ENCODE measurements at regions not wholly inside any gene's neighbourhood (a gene's known extent, or its start where the extent isn't known, plus 50 kb on each side); places are given as distances from the start of the nearest gene placed in this dataset.

DNA sequence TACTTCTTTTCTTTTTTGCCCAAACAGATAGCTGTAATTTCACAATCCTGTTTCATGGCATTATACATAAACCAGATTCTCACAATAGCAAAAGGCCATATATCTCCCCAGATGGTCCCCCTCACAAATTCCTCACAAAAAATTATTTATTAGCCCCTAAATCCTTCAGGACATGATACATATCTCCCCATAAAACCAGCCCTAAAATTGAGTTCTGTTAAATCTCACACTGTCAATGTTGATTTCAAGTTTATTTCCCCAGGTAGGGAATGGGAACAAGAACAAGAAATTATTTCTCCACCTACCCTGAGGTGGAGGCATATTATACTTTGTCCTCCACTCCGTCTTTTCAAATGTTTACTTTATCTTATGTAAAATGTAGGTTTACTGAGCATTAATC is 163.4 kb upstream of the CHRM3 start:
- no peaks in the 10 kb centered on the region for H4K20me1 ChIP-seq (ENCODE audit: insufficient read depth, low read length)
- Mint-ChIP-seq H3K27me3 (ENCODE audit: low read depth, unreplicated experiment) (no peaks in the 10 kb centered on the region), H3K9me3 (ENCODE audit: unreplicated experiment) (peaks cover 29% of the 10 kb centered on the region), H3K27ac (ENCODE audit: unreplicated experiment) (no peak overlapping the region), H3K4me1 (ENCODE audit: low read depth, unreplicated experiment) (no peaks in the 10 kb centered on the region), H3K36me3 (ENCODE audit: low read depth, unreplicated experiment) (peaks cover 3% of the 10 kb centered on the region), H3K4me3 (ENCODE audit: unreplicated experiment) (no peak overlapping the region)
- TF ChIP-seq, protein P1, sequence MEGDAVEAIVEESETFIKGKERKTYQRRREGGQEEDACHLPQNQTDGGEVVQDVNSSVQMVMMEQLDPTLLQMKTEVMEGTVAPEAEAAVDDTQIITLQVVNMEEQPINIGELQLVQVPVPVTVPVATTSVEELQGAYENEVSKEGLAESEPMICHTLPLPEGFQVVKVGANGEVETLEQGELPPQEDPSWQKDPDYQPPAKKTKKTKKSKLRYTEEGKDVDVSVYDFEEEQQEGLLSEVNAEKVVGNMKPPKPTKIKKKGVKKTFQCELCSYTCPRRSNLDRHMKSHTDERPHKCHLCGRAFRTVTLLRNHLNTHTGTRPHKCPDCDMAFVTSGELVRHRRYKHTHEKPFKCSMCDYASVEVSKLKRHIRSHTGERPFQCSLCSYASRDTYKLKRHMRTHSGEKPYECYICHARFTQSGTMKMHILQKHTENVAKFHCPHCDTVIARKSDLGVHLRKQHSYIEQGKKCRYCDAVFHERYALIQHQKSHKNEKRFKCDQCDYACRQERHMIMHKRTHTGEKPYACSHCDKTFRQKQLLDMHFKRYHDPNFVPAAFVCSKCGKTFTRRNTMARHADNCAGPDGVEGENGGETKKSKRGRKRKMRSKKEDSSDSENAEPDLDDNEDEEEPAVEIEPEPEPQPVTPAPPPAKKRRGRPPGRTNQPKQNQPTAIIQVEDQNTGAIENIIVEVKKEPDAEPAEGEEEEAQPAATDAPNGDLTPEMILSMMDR (IDR thresholded peaks at IDR 0.05; ENCODE audit: insufficient read depth, low read depth, low read length): no peak
- H3K27me3 ChIP-seq (ENCODE audit: insufficient read depth, low read length): no peaks in the 10 kb centered on the region
- FAIRE-seq (no peak), DNase-seq (ENCODE audit: low read depth) (no peak)
- no peak overlapping the region for H3K27ac ChIP-seq (ENCODE audit: low read depth, low read length)
- no peak overlapping the region for H2AFZ ChIP-seq (ENCODE audit: low read depth, low read length)
- no peaks in the 10 kb centered on the region for H3K4me1 ChIP-seq (ENCODE audit: insufficient read depth, low read length)
- peaks cover 8% of the 10 kb centered on the region for H3K9me3 ChIP-seq (ENCODE audit: insufficient read depth, low read depth, low read length)
- H3K36me3 ChIP-seq (ENCODE audit: insufficient read depth, low read length): no peaks in the 10 kb centered on the region
- no peaks in the 10 kb centered on the region for H3K79me2 ChIP-seq (ENCODE audit: insufficient read depth, low read length)
- H3K4me2 ChIP-seq (ENCODE audit: low read length): no peak overlapping the region
- no peak overlapping the region for H3K9ac ChIP-seq (ENCODE audit: low read length)
- no peak overlapping the region for H3K4me3 ChIP-seq (ENCODE audit: insufficient read depth, low read depth, low read length)

DNA sequence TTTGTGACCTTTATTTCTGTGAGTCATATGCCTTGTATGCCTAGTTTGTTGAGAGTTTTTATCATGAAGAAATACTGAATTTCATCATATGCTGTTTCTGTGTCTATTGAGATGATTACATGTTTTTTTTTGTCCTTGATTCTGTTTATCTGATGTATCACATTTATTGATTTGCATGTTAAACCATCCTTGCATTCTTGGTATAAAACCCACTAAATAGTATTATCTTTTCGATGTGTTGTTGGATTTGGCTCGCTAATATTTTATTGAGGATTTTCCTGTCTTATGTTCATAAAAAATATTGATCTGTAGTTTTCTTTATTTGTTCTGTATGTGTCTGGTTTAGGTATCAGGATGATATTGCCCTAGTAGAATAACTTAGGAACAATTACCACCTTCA is 164.7 kb upstream of the CHRM3 start:
- Mint-ChIP-seq H3K4me1 (ENCODE audit: low read depth, unreplicated experiment) (no peaks in the 10 kb centered on the region), H3K4me3 (ENCODE audit: unreplicated experiment) (no peak overlapping the region), H3K9me3 (ENCODE audit: unreplicated experiment) (peaks cover 29% of the 10 kb centered on the region), H3K27ac (ENCODE audit: unreplicated experiment) (no peak overlapping the region), H3K27me3 (ENCODE audit: low read depth, unreplicated experiment) (no peaks in the 10 kb centered on the region), H3K36me3 (ENCODE audit: low read depth, unreplicated experiment) (peaks cover 3% of the 10 kb centered on the region)
- no peaks in the 10 kb centered on the region for H3K27me3 ChIP-seq (ENCODE audit: insufficient read depth, low read length)
- no peak overlapping the region for H3K9ac ChIP-seq (ENCODE audit: low read length)
- H3K9me3 ChIP-seq (ENCODE audit: insufficient read depth, low read depth, low read length): peaks cover 7% of the 10 kb centered on the region
- no peaks in the 10 kb centered on the region for H3K36me3 ChIP-seq (ENCODE audit: insufficient read depth, low read length)
- H3K4me2 ChIP-seq (ENCODE audit: low read length): no peak overlapping the region
- H3K27ac ChIP-seq (ENCODE audit: low read depth, low read length): no peak overlapping the region
- FAIRE-seq (no peak), DNase-seq (ENCODE audit: low read depth) (no peak)
- no peaks in the 10 kb centered on the region for H3K4me1 ChIP-seq (ENCODE audit: insufficient read depth, low read length)
- TF ChIP-seq, protein P1 (IDR thresholded peaks at IDR 0.05; ENCODE audit: insufficient read depth, low read depth, low read length): no peak
- no peak for TF ChIP-seq EZH2 (IDR thresholded peaks at IDR 0.05; ENCODE audit: insufficient read depth, low read length)
- no peak overlapping the region for H3K4me3 ChIP-seq (ENCODE audit: insufficient read depth, low read depth, low read length)
- H2AFZ ChIP-seq (ENCODE audit: low read depth, low read length): no peak overlapping the region
- H4K20me1 ChIP-seq (ENCODE audit: insufficient read depth, low read length): no peaks in the 10 kb centered on the region
- H3K79me2 ChIP-seq (ENCODE audit: insufficient read depth, low read length): no peaks in the 10 kb centered on the region

DNA sequence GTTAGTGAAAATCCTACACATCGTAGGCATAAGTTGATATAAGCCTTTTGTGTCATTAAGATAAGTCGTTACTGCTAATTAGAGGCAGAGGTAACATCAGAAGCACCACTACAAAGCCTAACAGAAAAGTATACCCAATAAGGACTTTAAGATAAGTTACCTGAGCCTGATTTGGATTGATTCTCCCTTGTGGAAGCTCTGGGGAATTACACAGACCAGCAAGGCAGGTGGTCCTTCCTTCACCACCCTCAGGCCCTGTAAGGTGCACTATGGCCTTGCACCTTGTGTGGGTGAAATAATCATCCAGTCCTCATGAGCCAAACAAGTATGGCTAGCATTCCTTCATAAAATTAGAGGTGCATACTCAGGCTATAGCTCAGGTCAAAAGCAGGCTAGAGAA is 166.7 kb upstream of the CHRM3 start:
- H3K36me3 Mint-ChIP-seq (ENCODE audit: low read depth, unreplicated experiment): peaks cover 2% of the 10 kb centered on the region
- no peak overlapping the region for H2AFZ ChIP-seq (ENCODE audit: low read depth, low read length)

More for the DNA sequence above, 166.7 kb upstream of the CHRM3 start:
- Histone ChIP-seq H3K27ac (ENCODE audit: low read depth, low read length) (no peak overlapping the region), H4K20me1 (ENCODE audit: insufficient read depth, low read length) (no peaks in the 10 kb centered on the region), H3K9me3 (ENCODE audit: insufficient read depth, low read depth, low read length) (no peaks in the 10 kb centered on the region), H3K9ac (ENCODE audit: low read length) (no peak overlapping the region), H3K79me2 (ENCODE audit: insufficient read depth, low read length) (no peaks in the 10 kb centered on the region), H3K36me3 (ENCODE audit: insufficient read depth, low read length) (no peaks in the 10 kb centered on the region), H3K4me1 (ENCODE audit: insufficient read depth, low read length) (no peaks in the 10 kb centered on the region), H3K27me3 (ENCODE audit: insufficient read depth, low read length) (no peaks in the 10 kb centered on the region), H3K4me3 (ENCODE audit: insufficient read depth, low read depth, low read length) (no peak overlapping the region), H3K4me2 (ENCODE audit: low read length) (no peak overlapping the region)
- FAIRE-seq (no peak), DNase-seq (ENCODE audit: low read depth) (no peak)
- no peaks in the 10 kb centered on the region for H3K4me1 Mint-ChIP-seq (ENCODE audit: low read depth, unreplicated experiment)
- no peak overlapping the region for H3K27ac Mint-ChIP-seq (ENCODE audit: unreplicated experiment)
- TF ChIP-seq, protein P1 (IDR thresholded peaks at IDR 0.05; ENCODE audit: insufficient read depth, low read depth, low read length): no peak
- no peak for TF ChIP-seq EZH2 (IDR thresholded peaks at IDR 0.05; ENCODE audit: insufficient read depth, low read length)
- peaks cover 18% of the 10 kb centered on the region for H3K9me3 Mint-ChIP-seq (ENCODE audit: unreplicated experiment)
- H3K4me3 Mint-ChIP-seq (ENCODE audit: unreplicated experiment): no peak overlapping the region
- H3K27me3 Mint-ChIP-seq (ENCODE audit: low read depth, unreplicated experiment): no peaks in the 10 kb centered on the region

All from astrocyte (in vitro differentiated cells and primary cell).